HUES48 (cell line): ENCODE measurements at regions not wholly inside any gene's neighbourhood (a gene's known extent, or its start where the extent isn't known, plus 50 kb on each side); places are given as distances from the start of the nearest gene placed in this dataset.

Experiments
- H3K27ac ChIP-seq: one replicate; pipeline ENCODE4 v1.7.0; 2013; ENCODE audit warnings: low read depth, low read length, inconsistent platforms
- H3K27me3 ChIP-seq: 2 replicates; pipeline ENCODE4 v1.6.1; 2013; ENCODE audit warnings: mild to moderate bottlenecking, low read length; ENCODE audit not compliant: control insufficient read depth, insufficient read depth
- H3K36me3 ChIP-seq: 2 replicates; pipeline ENCODE4 v1.6.1; 2013; ENCODE audit warnings: low read length; ENCODE audit not compliant: control insufficient read depth, insufficient read depth
- H3K4me1 ChIP-seq: 2 replicates; pipeline ENCODE4 v1.6.1; 2013; ENCODE audit warnings: mild to moderate bottlenecking, low read length; ENCODE audit not compliant: control insufficient read depth, insufficient read depth
- H3K4me3 ChIP-seq: 2 replicates; pipeline ENCODE4 v1.5.1; 2013; ENCODE audit warnings: mild to moderate bottlenecking, low read depth, low read length
- H3K9ac ChIP-seq: 2 replicates; pipeline ENCODE4 v1.6.1; 2013; ENCODE audit warnings: mild to moderate bottlenecking, low read depth, low read length, moderate library complexity
- H3K9me3 ChIP-seq: 2 replicates; pipeline ENCODE4 v1.6.1; 2013; ENCODE audit warnings: low read length; ENCODE audit not compliant: control insufficient read depth, insufficient read depth

DNA sequence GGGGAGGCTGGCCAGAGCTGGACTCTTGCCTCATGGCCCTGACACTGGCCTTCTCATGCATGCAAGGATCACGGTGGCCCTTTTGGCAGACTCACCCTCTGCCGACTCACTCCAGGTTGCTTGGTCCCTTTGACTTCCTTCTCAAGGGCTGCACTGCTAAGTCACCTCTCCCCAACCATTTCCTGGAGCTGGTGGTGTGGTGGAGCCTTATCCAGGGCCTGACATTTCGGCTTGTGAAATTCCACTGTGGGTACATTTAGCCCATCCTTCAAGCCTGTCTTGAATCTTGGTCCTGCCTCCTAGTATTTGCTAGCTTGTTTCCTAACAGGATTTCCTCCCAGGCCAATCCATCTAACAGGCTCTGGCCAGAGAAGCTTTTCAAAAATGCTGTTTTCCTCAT, 52.6 kb upstream of the JUN start:
- no peaks in the 10 kb centered on the region for H3K27me3 ChIP-seq
- no peaks in the 10 kb centered on the region for H3K36me3 ChIP-seq
- no peak overlapping the region for H3K27ac ChIP-seq
- H3K4me3 ChIP-seq = no peak overlapping the region
- no peak overlapping the region for H3K9ac ChIP-seq
- no peaks in the 10 kb centered on the region for H3K4me1 ChIP-seq
- H3K9me3 ChIP-seq = no peaks in the 10 kb centered on the region

DNA sequence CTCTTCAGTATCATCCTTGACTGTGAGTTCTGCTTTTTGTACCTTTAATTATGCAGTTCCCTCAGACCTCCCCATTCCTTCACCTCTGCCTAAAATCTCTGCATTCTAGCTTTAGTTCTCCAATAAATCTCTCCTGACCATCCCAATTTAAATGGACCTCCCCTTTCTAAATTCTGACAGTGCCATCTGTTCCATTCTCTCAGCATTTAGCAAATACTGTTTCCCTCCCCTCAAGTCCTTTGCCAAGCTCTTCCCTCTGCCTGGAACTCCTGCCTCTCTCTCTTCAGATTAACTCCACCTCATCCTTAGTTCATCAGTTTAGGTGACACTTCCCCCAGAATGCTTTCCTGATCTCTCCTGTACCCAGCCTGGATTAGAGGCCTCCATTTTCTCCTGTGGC, 54.0 kb upstream of the JUN start:
- Histone ChIP-seq H3K9me3 (no peaks in the 10 kb centered on the region), H3K36me3 (no peaks in the 10 kb centered on the region), H3K27me3 (no peaks in the 10 kb centered on the region), H3K4me1 (no peaks in the 10 kb centered on the region), H3K27ac (no peak overlapping the region), H3K4me3 (no peak overlapping the region), H3K9ac (no peak overlapping the region)

DNA sequence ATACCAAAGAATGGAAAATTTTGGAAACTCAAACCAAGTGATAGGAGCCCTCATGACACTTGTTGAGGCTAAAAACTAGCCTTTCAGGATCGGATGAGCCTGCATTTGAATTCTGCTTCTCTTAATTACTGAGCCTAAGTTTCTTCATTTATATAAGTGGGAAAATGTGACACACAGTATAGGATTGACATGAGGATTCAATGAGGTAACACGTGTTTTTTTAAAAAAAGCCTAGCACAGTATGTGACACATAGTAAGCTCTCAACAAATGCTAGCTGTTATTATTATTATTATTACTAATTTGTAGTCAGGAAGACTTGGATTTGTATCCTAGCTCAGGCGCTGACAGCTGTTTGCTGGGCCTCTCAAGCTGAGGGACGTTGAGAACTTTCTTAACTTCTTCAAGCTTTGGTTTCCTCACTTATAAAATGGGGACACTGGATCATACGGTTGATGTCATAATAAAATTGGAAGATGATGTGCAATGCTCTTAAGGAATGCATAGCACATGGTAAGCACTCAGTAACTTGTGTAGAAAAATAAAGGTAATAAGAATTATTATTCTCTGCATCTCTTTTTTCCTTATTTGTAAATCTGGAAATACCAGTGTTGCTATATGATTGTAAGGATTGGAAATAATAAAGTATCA, 55.4 kb upstream of the JUN start:
- Histone ChIP-seq H3K27me3 (no peaks in the 10 kb centered on the region), H3K9me3 (no peaks in the 10 kb centered on the region), H3K4me3 (no peak overlapping the region), H3K36me3 (no peaks in the 10 kb centered on the region), H3K4me1 (no peaks in the 10 kb centered on the region), H3K9ac (no peak overlapping the region), H3K27ac (no peak overlapping the region)

DNA sequence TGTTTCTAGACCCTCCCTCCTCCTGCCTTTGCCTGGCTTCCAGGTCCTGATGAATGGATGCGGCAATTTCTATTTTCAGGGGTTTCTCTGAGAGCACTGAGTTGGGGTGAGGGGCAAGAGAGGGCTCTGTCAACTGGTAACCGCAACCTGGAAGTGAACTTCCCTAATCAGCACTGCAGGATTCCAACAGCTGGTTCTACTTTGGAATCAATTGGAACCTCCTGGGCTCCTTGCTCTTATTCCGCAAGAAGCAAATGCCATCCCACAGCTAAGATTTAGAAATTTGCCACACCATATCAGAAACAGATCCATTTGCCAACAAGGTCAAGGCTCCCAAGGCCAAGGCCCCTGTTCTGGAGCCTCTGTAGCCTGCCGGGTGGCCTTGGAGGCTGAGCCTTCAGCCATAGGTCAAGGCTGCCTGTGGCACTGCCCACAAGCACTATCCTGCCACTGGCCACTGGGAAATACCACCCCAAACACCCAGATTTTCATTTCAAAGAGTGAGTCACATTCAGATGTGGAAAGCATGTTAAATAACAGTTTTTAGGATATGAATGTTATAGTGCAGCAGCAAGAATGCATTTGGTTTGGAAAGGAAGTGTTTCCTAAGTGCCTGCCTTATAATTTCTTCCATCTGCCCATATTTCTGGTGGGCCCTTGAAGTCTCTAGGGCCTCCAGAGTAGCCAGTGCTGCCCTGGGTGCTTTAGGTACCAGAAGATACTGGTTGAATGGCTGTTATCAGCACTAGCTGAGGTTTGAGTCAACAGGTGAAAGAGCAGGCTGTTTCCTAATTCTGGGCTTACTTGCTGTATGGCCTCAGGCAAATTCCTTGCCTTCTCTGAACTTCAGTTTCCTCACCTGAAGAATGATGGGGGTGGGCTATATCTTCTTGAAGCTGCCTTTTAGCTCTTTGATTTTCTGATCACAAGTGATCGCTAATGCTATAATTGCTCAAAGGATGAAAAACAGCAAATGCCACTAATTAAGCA, 56.3 kb upstream of the JUN start:
- no peaks in the 10 kb centered on the region for H3K4me1 ChIP-seq
- no peaks in the 10 kb centered on the region for H3K9me3 ChIP-seq
- no peaks in the 10 kb centered on the region for H3K27me3 ChIP-seq
- no peak overlapping the region for H3K4me3 ChIP-seq
- no peak overlapping the region for H3K9ac ChIP-seq
- no peak overlapping the region for H3K27ac ChIP-seq
- H3K36me3 ChIP-seq = no peaks in the 10 kb centered on the region

DNA sequence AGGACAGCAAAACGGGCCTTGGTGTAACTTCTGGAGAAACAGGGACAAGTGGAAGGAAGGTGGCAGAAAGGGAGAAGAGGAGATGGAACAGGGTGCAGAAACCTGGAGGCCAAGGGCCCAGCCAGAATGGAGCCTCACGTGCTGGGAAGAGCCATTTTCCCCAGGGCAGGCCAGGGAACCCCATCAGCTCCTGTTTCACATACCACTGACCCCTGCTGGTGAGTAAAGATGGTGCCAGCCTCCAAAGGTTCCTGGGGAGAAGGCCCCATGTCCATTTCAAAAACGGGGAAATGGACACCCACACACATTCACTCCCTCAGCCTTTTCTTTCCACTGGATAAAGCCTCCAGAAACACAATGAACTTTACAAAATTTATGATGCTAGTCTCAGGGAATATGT, 57.6 kb upstream of the JUN start:
- H3K4me3 ChIP-seq = no peak overlapping the region
- no peaks in the 10 kb centered on the region for H3K36me3 ChIP-seq
- H3K27ac ChIP-seq = no peak overlapping the region
- no peaks in the 10 kb centered on the region for H3K27me3 ChIP-seq
- H3K4me1 ChIP-seq = no peaks in the 10 kb centered on the region
- H3K9me3 ChIP-seq = no peaks in the 10 kb centered on the region
- no peak overlapping the region for H3K9ac ChIP-seq

DNA sequence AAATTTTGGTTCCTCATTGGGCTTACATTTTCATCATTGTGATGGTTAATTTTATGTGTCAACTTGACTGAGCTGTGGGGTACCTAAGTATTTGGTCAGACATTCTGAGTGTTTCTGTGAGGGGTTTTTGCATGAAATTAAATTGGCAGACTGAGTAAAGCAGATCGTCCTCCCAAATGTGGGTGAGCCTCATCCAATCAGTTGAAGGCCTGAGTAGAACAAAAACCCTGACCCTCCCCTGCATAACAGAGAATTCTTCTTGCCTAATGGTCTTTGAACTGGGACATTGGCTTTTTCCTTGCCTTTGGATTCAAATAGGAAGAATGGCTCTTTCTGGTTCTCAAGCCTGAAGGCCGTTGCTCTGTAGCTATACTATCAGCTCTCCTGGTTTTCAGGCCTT, 59.1 kb upstream of the JUN start:
- Histone ChIP-seq H3K36me3 (no peaks in the 10 kb centered on the region), H3K4me1 (no peaks in the 10 kb centered on the region), H3K27ac (no peak overlapping the region), H3K27me3 (no peaks in the 10 kb centered on the region), H3K9ac (no peak overlapping the region), H3K4me3 (no peak overlapping the region), H3K9me3 (no peaks in the 10 kb centered on the region)

DNA sequence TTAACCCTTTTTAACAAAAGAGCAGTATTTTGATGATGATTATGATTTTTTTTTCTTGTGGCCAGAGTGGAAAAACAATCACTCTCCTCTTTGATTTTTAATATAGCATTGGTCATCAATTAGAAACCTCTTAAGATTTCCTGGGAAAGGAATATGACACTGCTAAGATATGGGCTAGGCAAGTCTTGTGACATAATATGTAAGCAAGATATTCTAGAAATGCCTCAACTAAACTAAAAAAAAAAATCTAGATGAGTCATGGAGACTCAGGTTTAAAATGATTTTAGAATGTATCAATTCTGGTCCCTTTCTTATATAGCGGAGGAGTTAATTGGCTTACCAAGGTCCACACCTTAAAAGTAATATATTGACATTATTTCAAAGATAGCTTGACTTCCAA, 60.3 kb upstream of the JUN start:
- Histone ChIP-seq H3K4me1 (peaks cover 3% of the 10 kb centered on the region; the same call in 1 of the 2 replicates), H3K27me3 (no peaks in the 10 kb centered on the region), H3K9me3 (no peaks in the 10 kb centered on the region), H3K36me3 (no peaks in the 10 kb centered on the region), H3K27ac (no peak overlapping the region), H3K4me3 (no peak overlapping the region), H3K9ac (no peak overlapping the region)

DNA sequence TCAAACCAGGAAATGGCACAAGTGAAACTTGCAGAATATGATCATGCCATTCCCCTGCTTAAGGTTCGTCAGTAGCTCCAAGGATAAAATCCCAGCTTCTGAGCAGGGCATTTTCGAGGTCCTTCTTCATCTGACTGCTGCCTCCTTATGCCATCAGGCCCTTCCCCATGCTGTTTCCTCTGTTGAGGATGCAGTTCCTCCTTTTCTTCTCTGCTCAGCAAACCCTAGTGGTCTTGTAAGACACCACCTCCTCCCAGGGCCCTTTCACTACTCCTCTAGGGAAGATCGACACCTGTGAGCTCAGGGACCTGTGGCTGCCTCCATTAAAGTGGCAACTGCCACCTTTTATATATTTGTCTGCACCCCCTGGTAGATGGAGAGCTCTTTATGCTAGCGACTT, 62.1 kb upstream of the JUN start:
- Histone ChIP-seq H3K27me3 (no peaks in the 10 kb centered on the region), H3K27ac (no peak overlapping the region), H3K4me1 (peaks cover 5% of the 10 kb centered on the region; the same call in 1 of the 2 replicates), H3K9me3 (no peaks in the 10 kb centered on the region), H3K9ac (no peak overlapping the region), H3K4me3 (no peak overlapping the region), H3K36me3 (no peaks in the 10 kb centered on the region)

DNA sequence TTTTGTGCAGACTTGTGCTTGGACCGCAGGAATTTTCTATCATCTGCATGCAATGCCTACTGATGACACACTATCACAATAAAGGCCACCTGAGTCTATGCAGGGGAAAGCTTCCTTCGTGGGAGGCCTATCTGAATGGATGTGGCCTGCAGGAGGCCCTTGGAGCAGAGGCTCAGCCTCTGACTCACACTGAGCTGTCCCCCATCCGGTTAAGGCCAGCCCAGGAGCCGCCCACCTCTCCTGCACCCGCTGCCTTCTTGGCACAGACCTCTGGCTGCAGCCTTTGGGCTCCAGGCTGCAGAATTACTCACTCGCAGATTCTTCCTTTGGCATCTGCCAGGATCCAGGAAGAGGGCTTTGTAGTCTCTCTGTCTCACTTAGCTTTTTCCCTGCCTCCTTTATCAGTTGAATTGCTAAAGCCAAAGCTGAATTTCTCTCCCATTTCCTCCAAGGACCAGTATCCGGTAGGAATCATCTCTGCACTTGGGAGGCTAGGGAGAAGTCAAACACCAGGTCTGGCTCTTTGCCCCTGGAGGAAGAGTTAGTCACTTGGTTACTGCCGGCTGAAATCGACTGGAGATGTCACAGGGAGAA, 65.1 kb upstream of the JUN start:
- Histone ChIP-seq H3K36me3 (no peaks in the 10 kb centered on the region), H3K27ac (peak overlapping the region; percentile 67), H3K4me3 (no peak overlapping the region), H3K9me3 (no peaks in the 10 kb centered on the region), H3K4me1 (peaks cover 16% of the 10 kb centered on the region), H3K9ac (no peak overlapping the region), H3K27me3 (no peaks in the 10 kb centered on the region)

DNA sequence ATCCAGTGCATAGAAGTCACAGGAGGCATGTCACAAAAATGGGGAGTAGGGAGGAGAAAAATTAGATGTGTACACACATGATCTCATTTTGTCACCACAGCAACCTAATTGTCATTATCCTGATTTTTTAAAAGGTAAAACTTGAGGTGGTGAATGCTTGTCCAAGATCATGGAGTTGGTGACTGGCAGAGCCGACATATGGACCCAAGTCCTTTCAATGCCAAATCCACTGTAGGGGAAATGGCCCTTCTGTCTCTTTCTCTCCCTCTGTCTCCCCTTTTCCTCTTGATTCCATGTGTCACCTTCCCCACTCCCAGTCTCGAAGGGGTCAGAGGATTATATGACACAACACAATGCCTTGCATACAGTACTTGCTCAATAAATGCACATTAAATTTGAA, 65.7 kb upstream of the JUN start:
- no peaks in the 10 kb centered on the region for H3K9me3 ChIP-seq
- no peak overlapping the region for H3K9ac ChIP-seq
- H3K4me3 ChIP-seq = no peak overlapping the region
- no peaks in the 10 kb centered on the region for H3K27me3 ChIP-seq
- no peaks in the 10 kb centered on the region for H3K36me3 ChIP-seq
- peak overlapping the region; percentile 67 for H3K27ac ChIP-seq
- H3K4me1 ChIP-seq = peaks cover 16% of the 10 kb centered on the region

DNA sequence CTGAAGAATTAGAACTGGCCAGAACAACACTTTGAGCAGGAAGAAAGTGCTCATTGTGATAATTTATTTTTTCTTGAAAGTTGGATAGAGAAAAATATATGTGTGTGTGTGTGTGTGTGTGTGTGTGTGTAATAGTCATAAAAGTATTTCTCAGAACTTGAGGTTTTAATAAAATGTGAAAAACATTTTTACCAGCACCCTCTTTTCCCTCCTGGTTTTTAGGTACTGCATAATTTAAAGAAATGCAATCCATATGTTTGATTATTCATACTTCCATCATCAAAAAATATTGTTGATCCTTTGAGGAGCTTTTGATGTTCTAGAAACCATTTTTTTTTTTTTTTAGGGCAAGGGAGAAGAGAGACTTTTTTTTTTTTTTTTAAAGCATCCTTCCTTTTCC, 66.8 kb upstream of the JUN start:
- no peaks in the 10 kb centered on the region for H3K27me3 ChIP-seq
- H3K9me3 ChIP-seq = no peaks in the 10 kb centered on the region
- no peaks in the 10 kb centered on the region for H3K36me3 ChIP-seq
- H3K9ac ChIP-seq = no peak overlapping the region
- peaks cover 16% of the 10 kb centered on the region for H3K4me1 ChIP-seq
- H3K4me3 ChIP-seq = no peak overlapping the region
- H3K27ac ChIP-seq = no peak overlapping the region
